ENCODE measurements at regions not wholly inside any gene's neighbourhood (a gene's known extent, or its start where the extent isn't known, plus 50 kb on each side); places are given as distances from the start of the nearest gene placed in this dataset.

- no peaks in the 10 kb centered on the region for H3K36me3 ChIP-seq (ENCODE audit: insufficient read depth, insufficient read length, low read length)
- H3K4me1 ChIP-seq (ENCODE audit: insufficient read depth, insufficient read length): no peaks in the 10 kb centered on the region
- no peaks in the 10 kb centered on the region for H3K9me3 ChIP-seq (ENCODE audit: insufficient read depth, low read length)
- H3K27me3 ChIP-seq (ENCODE audit: insufficient read depth, insufficient read length): no peaks in the 10 kb centered on the region
- no peak for DNase-seq (ENCODE audit: low read depth, low spot score)
- TF ChIP-seq SUZ12 (IDR thresholded peaks at IDR 0.05; ENCODE audit: extremely low read depth, insufficient read depth, insufficient read length) (no peak), ZNF274 (IDR thresholded peaks at IDR 0.05; ENCODE audit: low read depth, low read length) (no peak), YY1 (IDR thresholded peaks at IDR 0.05; ENCODE audit: insufficient read depth, insufficient read length) (no peak)
- no peak overlapping the region for H3K4me3 ChIP-seq (ENCODE audit: insufficient read length, low read depth)
- no peak overlapping the region for H3K9ac ChIP-seq (ENCODE audit: insufficient read length, low read depth)
Observed at GRCh38 chr14:105841022-105842009, 314.9 kb downstream of the TMEM121 start.

GRCh38 chr14:105842105-105842504 lies 315.7 kb downstream of the TMEM121 start:
- no peak for DNase-seq (ENCODE audit: low read depth, low spot score)

GRCh38 chr14:105843444-105844046 lies 317.2 kb downstream of the TMEM121 start:
- DNase-seq (ENCODE audit: low read depth, low spot score): no peak
- H3K4me1 ChIP-seq (ENCODE audit: insufficient read depth, insufficient read length): no peaks in the 10 kb centered on the region
- no peaks in the 10 kb centered on the region for H3K36me3 ChIP-seq (ENCODE audit: insufficient read depth, insufficient read length, low read length)
- no peak overlapping the region for H3K4me3 ChIP-seq (ENCODE audit: insufficient read length, low read depth)
- no peaks in the 10 kb centered on the region for H3K27me3 ChIP-seq (ENCODE audit: insufficient read depth, insufficient read length)
- H3K9ac ChIP-seq (ENCODE audit: insufficient read length, low read depth): no peak overlapping the region
- no peaks in the 10 kb centered on the region for H3K9me3 ChIP-seq (ENCODE audit: insufficient read depth, low read length)
- TF ChIP-seq ZNF274 (IDR thresholded peaks at IDR 0.05; ENCODE audit: low read depth, low read length) (no peak), YY1 (IDR thresholded peaks at IDR 0.05; ENCODE audit: insufficient read depth, insufficient read length) (no peak), SUZ12 (IDR thresholded peaks at IDR 0.05; ENCODE audit: extremely low read depth, insufficient read depth, insufficient read length) (no peak)

More at GRCh38 chr14:105842105-105842504, 315.7 kb downstream of the TMEM121 start:
- H3K36me3 ChIP-seq (ENCODE audit: insufficient read depth, insufficient read length, low read length): no peaks in the 10 kb centered on the region
- H3K9me3 ChIP-seq (ENCODE audit: insufficient read depth, low read length): no peaks in the 10 kb centered on the region
- no peak overlapping the region for H3K9ac ChIP-seq (ENCODE audit: insufficient read length, low read depth)
- no peaks in the 10 kb centered on the region for H3K4me1 ChIP-seq (ENCODE audit: insufficient read depth, insufficient read length)
- no peak overlapping the region for H3K4me3 ChIP-seq (ENCODE audit: insufficient read length, low read depth)
- H3K27me3 ChIP-seq (ENCODE audit: insufficient read depth, insufficient read length): no peaks in the 10 kb centered on the region
- no peak for TF ChIP-seq SUZ12 (IDR thresholded peaks at IDR 0.05; ENCODE audit: extremely low read depth, insufficient read depth, insufficient read length)
- TF ChIP-seq YY1 (IDR thresholded peaks at IDR 0.05; ENCODE audit: insufficient read depth, insufficient read length): no peak
- TF ChIP-seq ZNF274 (IDR thresholded peaks at IDR 0.05; ENCODE audit: low read depth, low read length): no peak

- DNase-seq (ENCODE audit: low read depth, low spot score): no peak
- Histone ChIP-seq H3K36me3 (ENCODE audit: insufficient read depth, insufficient read length, low read length) (no peaks in the 10 kb centered on the region), H3K4me1 (ENCODE audit: insufficient read depth, insufficient read length) (no peaks in the 10 kb centered on the region), H3K9me3 (ENCODE audit: insufficient read depth, low read length) (no peaks in the 10 kb centered on the region), H3K27me3 (ENCODE audit: insufficient read depth, insufficient read length) (no peaks in the 10 kb centered on the region), H3K4me3 (ENCODE audit: insufficient read length, low read depth) (no peak overlapping the region), H3K9ac (ENCODE audit: insufficient read length, low read depth) (no peak overlapping the region)
- no peak for TF ChIP-seq SUZ12 (IDR thresholded peaks at IDR 0.05; ENCODE audit: extremely low read depth, insufficient read depth, insufficient read length)
Observed at GRCh38 chr14:105844047-105844630, 317.8 kb downstream of the TMEM121 start.

GRCh38 chr14:105844810-105845724 lies 318.7 kb downstream of the TMEM121 start:
- H3K9me3 ChIP-seq (ENCODE audit: insufficient read depth, low read length): no peaks in the 10 kb centered on the region
- DNase-seq (ENCODE audit: low read depth, low spot score): no peak
- no peaks in the 10 kb centered on the region for H3K27me3 ChIP-seq (ENCODE audit: insufficient read depth, insufficient read length)
- no peak overlapping the region for H3K4me3 ChIP-seq (ENCODE audit: insufficient read length, low read depth)
- no peaks in the 10 kb centered on the region for H3K36me3 ChIP-seq (ENCODE audit: insufficient read depth, insufficient read length, low read length)
- H3K9ac ChIP-seq (ENCODE audit: insufficient read length, low read depth): no peak overlapping the region
- TF ChIP-seq ZNF274 (IDR thresholded peaks at IDR 0.05; ENCODE audit: low read depth, low read length) (no peak), SUZ12 (IDR thresholded peaks at IDR 0.05; ENCODE audit: extremely low read depth, insufficient read depth, insufficient read length) (no peak), YY1 (IDR thresholded peaks at IDR 0.05; ENCODE audit: insufficient read depth, insufficient read length) (no peak)
- no peaks in the 10 kb centered on the region for H3K4me1 ChIP-seq (ENCODE audit: insufficient read depth, insufficient read length)

DNA sequence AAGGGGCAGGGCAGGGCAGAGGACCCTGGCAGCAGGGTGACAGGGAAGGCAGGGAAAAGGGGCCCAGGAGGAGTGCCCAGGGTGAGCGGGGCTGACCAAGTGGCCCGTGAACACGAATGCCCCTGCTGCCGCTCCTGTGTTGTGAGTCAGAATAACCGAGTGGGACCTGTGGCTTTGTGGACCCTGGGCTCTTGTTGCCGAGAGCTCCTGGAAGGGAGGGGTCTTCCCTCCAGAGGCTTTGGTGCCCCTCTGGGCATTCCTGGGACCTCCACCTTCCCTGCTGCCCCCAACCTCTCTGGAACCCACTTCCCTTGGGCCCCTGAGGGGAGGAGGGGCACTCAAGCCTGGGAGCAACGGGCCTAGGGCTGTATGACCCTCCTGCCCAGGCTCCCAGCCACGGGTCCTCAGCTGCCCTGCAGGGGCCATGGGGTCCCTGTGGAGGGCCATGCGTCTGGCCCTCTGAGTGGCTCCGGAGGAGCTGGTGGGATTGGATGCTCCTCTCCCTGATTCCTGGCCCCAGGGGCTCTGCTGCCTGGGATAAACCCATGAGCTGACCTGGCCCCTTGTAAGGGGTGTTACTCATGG lies 319.4 kb downstream of the TMEM121 start:
- H3K4me1 ChIP-seq (ENCODE audit: insufficient read depth, insufficient read length): no peaks in the 10 kb centered on the region
- no peak for DNase-seq (ENCODE audit: low read depth, low spot score)
- no peak overlapping the region for H3K4me3 ChIP-seq (ENCODE audit: insufficient read length, low read depth)
- H3K36me3 ChIP-seq (ENCODE audit: insufficient read depth, insufficient read length, low read length): no peaks in the 10 kb centered on the region
- H3K9ac ChIP-seq (ENCODE audit: insufficient read length, low read depth): no peak overlapping the region
- H3K9me3 ChIP-seq (ENCODE audit: insufficient read depth, low read length): no peaks in the 10 kb centered on the region
- no peak for TF ChIP-seq YY1 (IDR thresholded peaks at IDR 0.05; ENCODE audit: insufficient read depth, insufficient read length)
- TF ChIP-seq ZNF274 (IDR thresholded peaks at IDR 0.05; ENCODE audit: low read depth, low read length): no peak
- no peak for TF ChIP-seq SUZ12 (IDR thresholded peaks at IDR 0.05; ENCODE audit: extremely low read depth, insufficient read depth, insufficient read length)
- no peaks in the 10 kb centered on the region for H3K27me3 ChIP-seq (ENCODE audit: insufficient read depth, insufficient read length)

Data from NT2/D1 (cell line).